Urothelium cell line (cell line): ENCODE measurements at regions not wholly inside any gene's neighbourhood (a gene's known extent, or its start where the extent isn't known, plus 50 kb on each side); places are given as distances from the start of the nearest gene placed in this dataset.
"Not testable (repeated sequence)": the region's sequence is repeated elsewhere in the genome, so short reads cannot be mapped to it uniquely, and the experiment has no call there.

Source experiments
- DNase-seq: peaks from one replicate; pipeline ENCODE4 v3.0.0; 2011; ENCODE audit warnings: low spot score, mixed read lengths
- FAIRE-seq: peaks from 2 replicates; lab custom pipeline; 2011; peaks lifted over from hg19 to GRCh38; lab: Jason Lieb, UNC

- DNase-seq, result peak; percentile 6
- no peak for FAIRE-seq
Observed at GRCh38 chrX:25144043-25144940, 128.5 kb upstream of the ARX start.

- DNase-seq, result no peak
- no peak for FAIRE-seq
Observed at GRCh38 chrX:25143596-25143995, 127.8 kb upstream of the ARX start.

- FAIRE-seq (no peak), DNase-seq (no peak)
Observed at GRCh38 chrX:25141684-25142083, 125.9 kb upstream of the ARX start.

- DNase-seq (peak; percentile 10), FAIRE-seq (no peak)
Observed at GRCh38 chrX:25131055-25131454, 115.3 kb upstream of the ARX start.

- FAIRE-seq (no peak), DNase-seq (no peak)
Observed at GRCh38 chrX:25130619-25131018, 114.9 kb upstream of the ARX start.

- FAIRE-seq (no peak), DNase-seq (no peak)
Observed at GRCh38 chrX:25125483-25125882, 109.7 kb upstream of the ARX start.

- FAIRE-seq (no peak), DNase-seq (no peak)
Observed at GRCh38 chrX:25124391-25124790, 108.6 kb upstream of the ARX start.

GRCh38 chrX:25112156-25112555 lies 96.4 kb upstream of the ARX start:
- DNase-seq (no peak), FAIRE-seq (no peak)

- DNase-seq, result no peak
- FAIRE-seq, result no peak
Observed at GRCh38 chrX:25108481-25108880, 92.7 kb upstream of the ARX start.

GRCh38 chrX:25105221-25105620 lies 89.5 kb upstream of the ARX start:
- DNase-seq (no peak), FAIRE-seq (no peak)

GRCh38 chrX:25096522-25097045 lies 80.8 kb upstream of the ARX start:
- DNase-seq (no peak), FAIRE-seq (no peak)

GRCh38 chrX:25091152-25091551 lies 75.4 kb upstream of the ARX start:
- not testable (repeated sequence) for FAIRE-seq, DNase-seq

- no peak for FAIRE-seq
- no peak for DNase-seq
Observed at GRCh38 chrX:25084446-25084845, 68.7 kb upstream of the ARX start.

- DNase-seq (peak; percentile 2), FAIRE-seq (no peak)
Observed at GRCh38 chrX:25083661-25084060, 67.9 kb upstream of the ARX start.

GRCh38 chrX:25079020-25079419 lies 63.3 kb upstream of the ARX start:
- FAIRE-seq (no peak), DNase-seq (no peak)

- FAIRE-seq, result no peak
- DNase-seq, result no peak
Observed at GRCh38 chrX:25076941-25077500, 61.3 kb upstream of the ARX start.

- DNase-seq (no peak), FAIRE-seq (no peak)
Observed at GRCh38 chrX:25072247-25072646, 56.5 kb upstream of the ARX start.

GRCh38 chrX:25070038-25070437 lies 54.3 kb upstream of the ARX start:
- no peak for FAIRE-seq
- DNase-seq, result no peak

GRCh38 chrX:25069209-25069608 lies 53.4 kb upstream of the ARX start:
- no peak for FAIRE-seq
- no peak for DNase-seq

GRCh38 chrX:25068340-25068739 lies 52.6 kb upstream of the ARX start:
- DNase-seq (no peak), FAIRE-seq (no peak)

GRCh38 chrX:25067271-25068172 lies 51.8 kb upstream of the ARX start:
- DNase-seq (no peak), FAIRE-seq (no peak)
